ENCODE measurements at regions not wholly inside any gene's neighbourhood (a gene's known extent, or its start where the extent isn't known, plus 50 kb on each side); places are given as distances from the start of the nearest gene placed in this dataset.

DNA sequence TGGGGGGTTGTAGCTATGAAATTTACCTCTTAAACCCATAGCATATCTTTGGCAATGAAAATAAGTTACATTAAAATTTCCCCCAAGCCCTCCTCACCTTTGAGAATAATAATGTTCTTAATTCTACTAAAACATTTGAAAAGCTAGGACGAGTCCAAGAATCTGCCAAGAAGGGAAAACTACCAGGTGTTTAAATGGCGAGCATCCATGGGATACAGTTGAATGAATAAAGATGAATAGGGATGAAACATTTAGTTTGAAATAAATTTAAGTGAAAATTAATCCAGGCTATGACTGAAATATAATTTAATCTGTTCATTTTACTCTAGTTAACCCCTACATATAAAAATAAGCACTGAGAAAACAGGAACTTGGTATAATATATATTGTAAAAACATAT lies 536.7 kb downstream of the FLRT2 start:
- TF ChIP-seq CTCF (IDR thresholded peaks at IDR 0.05), result no peak
- TF ChIP-seq POLR2A (IDR thresholded peaks at IDR 0.05), result no peak

Measured in esophagus squamous epithelium (tissue), 4 donors.